Epidermal melanocyte (primary cell): ENCODE measurements at regions not wholly inside any gene's neighbourhood (a gene's known extent, or its start where the extent isn't known, plus 50 kb on each side); places are given as distances from the start of the nearest gene placed in this dataset.
A peak's percentile ranks its signal among the peaks of the same experiment; 100 is the strongest.

Source experiments
- DNase-seq: peaks from one replicate; pipeline ENCODE4 v3.0.0; 2011; ENCODE audit warnings: low spot score; ENCODE audit not compliant: insufficient read length

- no peak for DNase-seq
These were observed 392.2 kb downstream of the CDH7 start for GRCh38 chr18:66143029-66143428.

GRCh38 chr18:66141716-66142115, 390.9 kb downstream of the CDH7 start:
- DNase-seq = no peak

GRCh38 chr18:66138642-66139041, 387.8 kb downstream of the CDH7 start:
- DNase-seq = no peak

- no peak for DNase-seq
These were observed 385.2 kb downstream of the CDH7 start for GRCh38 chr18:66136039-66136438.

GRCh38 chr18:66129248-66129647, 378.4 kb downstream of the CDH7 start:
- no peak for DNase-seq

- no peak for DNase-seq
These were observed 375.5 kb downstream of the CDH7 start for GRCh38 chr18:66126266-66126665.

- no peak for DNase-seq
These were observed 373.6 kb downstream of the CDH7 start for GRCh38 chr18:66124394-66124793.

- DNase-seq = no peak
These were observed 368.5 kb downstream of the CDH7 start for GRCh38 chr18:66119347-66119746.

- DNase-seq = no peak
These were observed 360.2 kb downstream of the CDH7 start for GRCh38 chr18:66111018-66111417.

- no peak for DNase-seq
These were observed 359.8 kb downstream of the CDH7 start for GRCh38 chr18:66110607-66111006.

GRCh38 chr18:66109981-66110380, 359.2 kb downstream of the CDH7 start:
- DNase-seq = no peak

GRCh38 chr18:66107546-66107945, 356.7 kb downstream of the CDH7 start:
- DNase-seq = no peak

GRCh38 chr18:66105016-66105415, 354.2 kb downstream of the CDH7 start:
- DNase-seq = no peak

- no peak for DNase-seq
These were observed 352.7 kb downstream of the CDH7 start for GRCh38 chr18:66103550-66103949.

GRCh38 chr18:66083078-66083477, 332.3 kb downstream of the CDH7 start:
- DNase-seq = no peak

GRCh38 chr18:66078925-66079800, 328.4 kb downstream of the CDH7 start:
- DNase-seq = no peak

- no peak for DNase-seq
These were observed 326.3 kb downstream of the CDH7 start for GRCh38 chr18:66077066-66077465.

GRCh38 chr18:66066191-66066590, 315.4 kb downstream of the CDH7 start:
- no peak for DNase-seq

GRCh38 chr18:66048406-66048805, 297.6 kb downstream of the CDH7 start:
- DNase-seq = no peak

GRCh38 chr18:66046032-66046602, 295.3 kb downstream of the CDH7 start:
- no peak for DNase-seq

GRCh38 chr18:66043009-66043408, 292.2 kb downstream of the CDH7 start:
- no peak for DNase-seq

- peak; percentile 17 for DNase-seq
These were observed 263.2 kb downstream of the CDH7 start for GRCh38 chr18:66013969-66014368.

- no peak for DNase-seq
These were observed 261.1 kb downstream of the CDH7 start for GRCh38 chr18:66011916-66012315.
